ENCODE measurements at regions not wholly inside any gene's neighbourhood (a gene's known extent, or its start where the extent isn't known, plus 50 kb on each side); places are given as distances from the start of the nearest gene placed in this dataset.

GRCh38 chr9:101957705-101958104 is 219.3 kb upstream of the GRIN3A start:
- TF ChIP-seq POLR2AphosphoS5 (IDR thresholded peaks at IDR 0.05; ENCODE audit: borderline replicate concordance, low read depth, low read length) (no peak), FOXP2 (optimal IDR thresholded peaks at IDR 0.05; ENCODE audit: control extremely low read depth, extremely low read length, insufficient read depth) (no peak), EZH2 (IDR thresholded peaks at IDR 0.05) (no peak)

Data from SK-N-MC (cell line).